HCT116 (cell line): ENCODE measurements at regions not wholly inside any gene's neighbourhood (a gene's known extent, or its start where the extent isn't known, plus 50 kb on each side); places are given as distances from the start of the nearest gene placed in this dataset.

ENCODE experiments used
- ATAC-seq: fragments of 200-7000 bp; cut with Tn5 transposase; 2 replicates; pipeline ENCODE4 v1.9.1; 2020; ENCODE audit warnings: mild to moderate bottlenecking, moderate library complexity
- BruUV-seq: library from RNA; stranded (reverse); fragments of 400-500 nt; replicated peaks from 2 replicates; lab custom pipeline; 2021; lab: Mats Ljungman, UMichigan
- CTCF ChIA-PET: fragments of 300-600 bp; sonication (Branson Sonifier 250); formaldehyde crosslinking; loops from one replicate; lab custom pipeline; 2021; ENCODE audit warnings: antibody characterized with exemption; lab: Charles Lee
- POLR2A ChIA-PET: fragments of 300-600, 350-600 bp; sonication (Branson Sonifier 250); formaldehyde crosslinking; loops from one replicate; lab custom pipeline; 2021; ENCODE audit warnings: antibody characterized with exemption; lab: Charles Lee
- RAD21 ChIA-PET, 2 experiments: fragments of 300-600 bp; sonication (Branson Sonifier 250); formaldehyde crosslinking; loops; one replicate each; lab custom pipeline; 2023; ENCODE audit warnings: low total read pairs in 2 of 2; ENCODE audit not compliant: uncharacterized antibody in 2 of 2, unreplicated experiment in 2 of 2, low non-redundant PET in 1 of 2; lab: Charles Lee
- DNase-seq: peaks from one replicate; pipeline ENCODE4 v3.0.0-alpha.2; 2010; ENCODE audit warnings: low read depth, low spot score
- H2AFZ ChIP-seq: fragments of 200-600 bp; shearing (Covaris generic), sonication (generic); 2 replicates; pipeline ENCODE4 v1.6.1; 2017; ENCODE audit warnings: low read depth, mixed run types, mixed read lengths, antibody characterized with exemption, low read length; ENCODE audit not compliant: poor library complexity, severe bottlenecking
- H3K27ac ChIP-seq: 2 replicates; pipeline ENCODE4 v1.5.1; 2012; ENCODE audit warnings: low read depth, low read length
- H3K27me3 ChIP-seq: fragments of 200-600 bp; sonication (generic); 2 replicates; pipeline ENCODE4 v1.6.1; 2016; ENCODE audit warnings: mixed run types, low read length, mixed read lengths; ENCODE audit not compliant: insufficient read depth
- H3K36me3 ChIP-seq, 2 experiments: fragments of 200-500 bp in 1 of 2; fragments of 200-600 bp in 1 of 2; sonication (Bioruptor generic) in 1 of 2; sonication (generic) in 1 of 2; 2 replicates each; pipeline versions ENCODE4 v1.5.1 to v1.6.1; 2014 to 2016; ENCODE audit warnings: low read length in 2 of 2, inconsistent platforms in 1 of 2, mixed read lengths in 1 of 2, mixed run types in 1 of 2; ENCODE audit not compliant: insufficient read depth in 2 of 2, control insufficient read depth in 1 of 2
- H3K4me1 ChIP-seq, 2 experiments: fragments of 200-600 bp in 1 of 2; sonication (generic) in 1 of 2; 2 replicates each; pipeline versions ENCODE4 v1.5.1 to v1.6.1; 2012 to 2017; ENCODE audit warnings: low read length in 2 of 2, inconsistent platforms in 1 of 2, mild to moderate bottlenecking in 1 of 2, mixed read lengths in 1 of 2, mixed run types in 1 of 2, moderate library complexity in 1 of 2; ENCODE audit not compliant: insufficient read depth in 2 of 2, control insufficient read depth in 1 of 2
- H3K4me2 ChIP-seq: fragments of 200-600 bp; sonication (generic); 2 replicates; pipeline ENCODE4 v1.6.1; 2017; ENCODE audit warnings: mixed run types, low read length, mixed read lengths
- H3K4me3 ChIP-seq, 2 experiments: fragments of 200-600 bp in 1 of 2; sonication (generic) in 1 of 2; replicated peaks in 1 of 2; 2 replicates each; pipeline ENCODE4 v1.5.1; 2011 to 2016; ENCODE audit warnings: low read length in 2 of 2, control low read depth in 1 of 2, low read depth in 1 of 2, mild to moderate bottlenecking in 1 of 2, mixed read lengths in 1 of 2, mixed run types in 1 of 2
- H3K79me2 ChIP-seq: fragments of 200-600 bp; sonication (generic); 2 replicates; pipeline ENCODE4 v1.6.1; 2017; ENCODE audit warnings: mild to moderate bottlenecking, mixed run types, low read length, moderate library complexity, mixed read lengths; ENCODE audit not compliant: insufficient read depth
- H3K9ac ChIP-seq: fragments of 200-600 bp; sonication (generic); 2 replicates; pipeline ENCODE4 v1.6.1; 2016; ENCODE audit warnings: low read length, mixed read lengths
- H3K9me2 ChIP-seq: fragments of 200-600 bp; sonication (generic), shearing (Covaris generic); 2 replicates; pipeline ENCODE4 v1.6.1; 2017; ENCODE audit warnings: mixed run types, mild to moderate bottlenecking, moderate library complexity; ENCODE audit not compliant: insufficient read depth
- H3K9me3 ChIP-seq, 2 experiments: fragments of 200-500 bp in 1 of 2; fragments of 200-600 bp in 1 of 2; sonication (Bioruptor generic) in 1 of 2; sonication (generic) in 1 of 2; 2 replicates each; pipeline ENCODE4 v1.6.1; 2014 to 2017; ENCODE audit warnings: low read length in 2 of 2, mixed read lengths in 2 of 2, inconsistent platforms in 1 of 2, low read depth in 1 of 2, mild to moderate bottlenecking in 1 of 2, mixed run types in 1 of 2, moderate library complexity in 1 of 2; ENCODE audit not compliant: control insufficient read depth in 1 of 2, insufficient read depth in 1 of 2
- H4K20me1 ChIP-seq: fragments of 200-600 bp; sonication (generic), shearing (Covaris generic); 2 replicates; pipeline ENCODE4 v1.6.1; 2017; ENCODE audit warnings: mixed run types, mild to moderate bottlenecking, moderate library complexity; ENCODE audit not compliant: insufficient read depth
- ATF3 ChIP-seq: IDR thresholded peaks from 2 replicates; pipeline ENCODE4 v1.6.1; 2012
- CBX3 ChIP-seq: IDR thresholded peaks from 2 replicates; pipeline ENCODE4 v1.6.1; 2012; ENCODE audit warnings: low read depth
- CTCF ChIP-seq, 3 experiments: fragments of 200-600 bp in 1 of 3; sonication (generic) in 1 of 3; IDR thresholded peaks in 2 of 3; conservative IDR thresholded peaks in 1 of 3; 2 replicates each; pipeline ENCODE4 v1.5.1; 2012 to 2017; ENCODE audit warnings: low read depth in 2 of 3, low read length in 2 of 3, antibody characterized with exemption in 1 of 3, borderline replicate concordance in 1 of 3, control low read depth in 1 of 3, mild to moderate bottlenecking in 1 of 3, mixed read lengths in 1 of 3, mixed run types in 1 of 3, moderate library complexity in 1 of 3; ENCODE audit not compliant: insufficient read depth in 1 of 3
- EGR1 ChIP-seq: IDR thresholded peaks from 2 replicates; pipeline ENCODE4 v1.6.1; 2012; ENCODE audit warnings: low read depth
- ELF1 ChIP-seq: IDR thresholded peaks from 2 replicates; pipeline ENCODE4 v1.6.1; 2012; ENCODE audit warnings: low read depth, borderline replicate concordance
- EZH2 ChIP-seq: fragments of 200-600 bp; sonication (generic); IDR thresholded peaks from 2 replicates; pipeline ENCODE4 v1.6.1; 2017; ENCODE audit warnings: antibody characterized with exemption, mixed run types
- FOSL1 ChIP-seq: IDR thresholded peaks from 2 replicates; pipeline ENCODE4 v1.6.1; 2012; ENCODE audit warnings: low read depth
- JUND ChIP-seq: IDR thresholded peaks from 2 replicates; pipeline ENCODE4 v1.6.1; 2012
- POLR2AphosphoS5 ChIP-seq: IDR thresholded peaks from 2 replicates; pipeline ENCODE4 v1.6.1; 2011; ENCODE audit warnings: mild to moderate bottlenecking, low read depth, low read length, moderate library complexity
- RAD21 ChIP-seq: IDR thresholded peaks from 2 replicates; pipeline ENCODE4 v1.6.1; 2012; ENCODE audit warnings: low read depth, mild to moderate bottlenecking
- SIN3A ChIP-seq: IDR thresholded peaks from 2 replicates; pipeline ENCODE4 v1.6.1; 2012; ENCODE audit warnings: low read depth
- TCF7L2 ChIP-seq: IDR thresholded peaks from 2 replicates; pipeline ENCODE4 v1.7.0; 2011; ENCODE audit warnings: borderline replicate concordance, inconsistent platforms; ENCODE audit not compliant: insufficient read depth, insufficient read length; ENCODE audit errors: extremely low read depth
- YY1 ChIP-seq: IDR thresholded peaks from 2 replicates; pipeline ENCODE4 v1.6.1; 2011; ENCODE audit warnings: low read length, low read depth, moderate library complexity, mild to moderate bottlenecking; ENCODE audit not compliant: insufficient replicate concordance; ENCODE audit errors: extremely low read depth
- intact Hi-C: fragments of 100-400 bp; cut with micrococcal nuclease; formaldehyde crosslinking; loops from 2 replicates; pipeline ENCODE4 v1.10.0; 2022

GRCh38 chr7:155938129-155938528 lies 125.9 kb upstream of the SHH start:
- CTCF ChIA-PET: no interaction called here

More at GRCh38 chr7:155938129-155938528, 125.9 kb upstream of the SHH start:
- Histone ChIP-seq H3K9ac (no peak overlapping the region), H3K4me1 (no peaks in the 10 kb centered on the region), H3K79me2 (no peaks in the 10 kb centered on the region), H4K20me1 (no peaks in the 10 kb centered on the region), H3K9me3 (no peaks in the 10 kb centered on the region), H3K4me2 (no peak overlapping the region), H3K36me3 (no peaks in the 10 kb centered on the region), H3K27ac (no peak overlapping the region), H3K27me3 (no peaks in the 10 kb centered on the region), H3K9me2 (no peaks in the 10 kb centered on the region), H2AFZ (no peak overlapping the region), H3K4me3 (no peak overlapping the region)
- intact Hi-C loops: no loop called here
- no peak for TF ChIP-seq SIN3A
- no peak for TF ChIP-seq CTCF (IDR thresholded peaks at IDR 0.05 in 2 of 3, conservative IDR thresholded peaks at IDR 0.05 in 1 of 3; ENCODE audit: borderline replicate concordance in 1 of 3, insufficient read depth in 1 of 3, low read depth in 2 of 3, low read length in 2 of 3)
- no peak for TF ChIP-seq POLR2AphosphoS5
- no peak for TF ChIP-seq JUND
- TF ChIP-seq ELF1: no peak
- TF ChIP-seq YY1: no peak
- TF ChIP-seq EGR1: no peak
- TF ChIP-seq RAD21: no peak
- no peak for TF ChIP-seq ATF3
- no peak for TF ChIP-seq CBX3
- no peak for TF ChIP-seq FOSL1
- TF ChIP-seq EZH2: no peak
- no peak for TF ChIP-seq TCF7L2
- DNase-seq (no peak), ATAC-seq (no peak)
- ChIA-PET POLR2A (no interaction called here), RAD21 (no interaction called here)
- no TSS peak for BruUV-seq
